ENCODE measurements at regions not wholly inside any gene's neighbourhood (a gene's known extent, or its start where the extent isn't known, plus 50 kb on each side); places are given as distances from the start of the nearest gene placed in this dataset.

DNA sequence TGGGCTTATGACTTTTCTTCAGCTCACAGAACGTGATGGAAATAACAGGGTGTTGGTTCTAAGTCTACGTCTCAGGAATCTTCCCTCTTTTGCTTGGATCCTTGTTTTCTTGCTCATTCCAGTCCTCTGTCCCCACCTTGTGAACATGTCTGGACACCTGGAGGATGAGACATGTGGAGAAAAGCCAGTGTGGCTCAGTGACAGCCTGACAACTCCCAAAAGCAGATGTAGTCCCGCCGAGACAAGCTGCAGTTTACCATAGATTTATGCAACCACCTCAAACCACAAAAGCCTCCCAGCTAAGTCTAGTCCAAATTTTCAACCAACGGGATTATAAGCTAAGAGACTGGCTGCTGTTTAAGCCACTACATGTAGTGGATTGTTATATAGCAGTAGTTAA is 476.1 kb downstream of the SH2D4B start:
- TF ChIP-seq, protein P1, sequence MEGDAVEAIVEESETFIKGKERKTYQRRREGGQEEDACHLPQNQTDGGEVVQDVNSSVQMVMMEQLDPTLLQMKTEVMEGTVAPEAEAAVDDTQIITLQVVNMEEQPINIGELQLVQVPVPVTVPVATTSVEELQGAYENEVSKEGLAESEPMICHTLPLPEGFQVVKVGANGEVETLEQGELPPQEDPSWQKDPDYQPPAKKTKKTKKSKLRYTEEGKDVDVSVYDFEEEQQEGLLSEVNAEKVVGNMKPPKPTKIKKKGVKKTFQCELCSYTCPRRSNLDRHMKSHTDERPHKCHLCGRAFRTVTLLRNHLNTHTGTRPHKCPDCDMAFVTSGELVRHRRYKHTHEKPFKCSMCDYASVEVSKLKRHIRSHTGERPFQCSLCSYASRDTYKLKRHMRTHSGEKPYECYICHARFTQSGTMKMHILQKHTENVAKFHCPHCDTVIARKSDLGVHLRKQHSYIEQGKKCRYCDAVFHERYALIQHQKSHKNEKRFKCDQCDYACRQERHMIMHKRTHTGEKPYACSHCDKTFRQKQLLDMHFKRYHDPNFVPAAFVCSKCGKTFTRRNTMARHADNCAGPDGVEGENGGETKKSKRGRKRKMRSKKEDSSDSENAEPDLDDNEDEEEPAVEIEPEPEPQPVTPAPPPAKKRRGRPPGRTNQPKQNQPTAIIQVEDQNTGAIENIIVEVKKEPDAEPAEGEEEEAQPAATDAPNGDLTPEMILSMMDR (IDR thresholded peaks at IDR 0.05; ENCODE audit: low read length), result no peak
- no peak for TF ChIP-seq EZH2 (IDR thresholded peaks at IDR 0.05; ENCODE audit: borderline replicate concordance, low read length)
